Kidney epithelial cell (primary cell): ENCODE measurements at regions not wholly inside any gene's neighbourhood (a gene's known extent, or its start where the extent isn't known, plus 50 kb on each side); places are given as distances from the start of the nearest gene placed in this dataset.

ENCODE experiments used
- DNase-seq: peaks from one replicate; pipeline ENCODE4 v3.0.0-alpha.2; 2010; ENCODE audit warnings: low read depth
- H3K27me3 ChIP-seq: 2 replicates; pipeline ENCODE4 v1.6.0; 2011; ENCODE audit warnings: low read length; ENCODE audit not compliant: control insufficient read depth, insufficient read depth
- H3K36me3 ChIP-seq: 2 replicates; pipeline ENCODE4 v1.5.1; 2011; ENCODE audit warnings: low read length; ENCODE audit not compliant: control insufficient read depth, insufficient read depth
- H3K4me3 ChIP-seq: 2 replicates; pipeline ENCODE4 v1.5.1; 2011; ENCODE audit warnings: low read depth, mild to moderate bottlenecking, control low read depth, low read length
- TF ChIP-seq, protein P1 (sequence below): IDR thresholded peaks from 2 replicates; pipeline ENCODE4 v1.5.1; 2011; ENCODE audit warnings: mild to moderate bottlenecking, moderate library complexity, low read length, control low read depth, inconsistent platforms; ENCODE audit not compliant: insufficient read depth, poor library complexity, severe bottlenecking

DNA sequence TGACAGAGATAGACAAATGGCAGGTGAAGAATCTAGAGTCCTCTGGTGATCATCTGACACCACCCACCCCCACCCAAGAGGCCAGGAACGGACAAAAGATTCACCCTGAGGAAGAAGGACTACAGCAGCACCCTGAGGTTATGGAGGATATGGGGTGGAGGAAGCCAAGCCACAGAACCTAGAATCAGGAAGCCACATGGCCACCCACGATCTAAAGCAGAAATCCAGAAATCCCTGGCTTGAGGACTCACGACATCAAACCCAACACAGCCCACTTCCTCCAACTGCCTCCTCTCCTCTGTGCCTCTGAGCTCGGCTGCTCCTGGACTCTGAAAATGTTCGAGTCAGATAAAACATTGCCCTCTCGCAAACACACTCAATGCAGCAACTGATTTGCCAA lies 364.3 kb downstream of the SHANK2 start:
- Histone ChIP-seq H3K36me3 (no peaks in the 10 kb centered on the region), H3K27me3 (no peaks in the 10 kb centered on the region), H3K4me3 (no peak overlapping the region)
- no peak for DNase-seq
- TF ChIP-seq, protein P1, sequence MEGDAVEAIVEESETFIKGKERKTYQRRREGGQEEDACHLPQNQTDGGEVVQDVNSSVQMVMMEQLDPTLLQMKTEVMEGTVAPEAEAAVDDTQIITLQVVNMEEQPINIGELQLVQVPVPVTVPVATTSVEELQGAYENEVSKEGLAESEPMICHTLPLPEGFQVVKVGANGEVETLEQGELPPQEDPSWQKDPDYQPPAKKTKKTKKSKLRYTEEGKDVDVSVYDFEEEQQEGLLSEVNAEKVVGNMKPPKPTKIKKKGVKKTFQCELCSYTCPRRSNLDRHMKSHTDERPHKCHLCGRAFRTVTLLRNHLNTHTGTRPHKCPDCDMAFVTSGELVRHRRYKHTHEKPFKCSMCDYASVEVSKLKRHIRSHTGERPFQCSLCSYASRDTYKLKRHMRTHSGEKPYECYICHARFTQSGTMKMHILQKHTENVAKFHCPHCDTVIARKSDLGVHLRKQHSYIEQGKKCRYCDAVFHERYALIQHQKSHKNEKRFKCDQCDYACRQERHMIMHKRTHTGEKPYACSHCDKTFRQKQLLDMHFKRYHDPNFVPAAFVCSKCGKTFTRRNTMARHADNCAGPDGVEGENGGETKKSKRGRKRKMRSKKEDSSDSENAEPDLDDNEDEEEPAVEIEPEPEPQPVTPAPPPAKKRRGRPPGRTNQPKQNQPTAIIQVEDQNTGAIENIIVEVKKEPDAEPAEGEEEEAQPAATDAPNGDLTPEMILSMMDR: no peak

DNA sequence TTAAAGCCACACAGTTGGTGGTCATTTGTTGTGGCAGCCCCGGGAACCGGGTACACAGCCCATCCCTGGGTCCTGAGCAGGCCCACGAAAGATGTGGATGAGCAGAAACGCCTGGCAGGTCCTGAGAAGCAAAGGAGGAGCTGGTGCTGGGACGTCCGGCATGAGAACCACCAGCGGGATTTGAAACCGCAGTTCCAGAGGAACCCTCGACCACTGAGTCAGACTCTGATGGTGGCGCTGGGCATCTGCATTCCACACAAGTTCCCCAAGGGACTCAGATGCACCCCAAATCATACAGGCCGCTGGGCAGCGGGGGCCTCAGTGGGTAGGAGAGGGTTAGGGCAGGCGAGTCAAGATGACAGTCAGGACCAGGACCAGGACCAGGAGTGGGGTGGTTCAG lies 363.0 kb downstream of the SHANK2 start:
- Histone ChIP-seq H3K4me3 (no peak overlapping the region), H3K27me3 (no peaks in the 10 kb centered on the region), H3K36me3 (no peaks in the 10 kb centered on the region)
- no peak for DNase-seq
- TF ChIP-seq, protein P1: no peak

DNA sequence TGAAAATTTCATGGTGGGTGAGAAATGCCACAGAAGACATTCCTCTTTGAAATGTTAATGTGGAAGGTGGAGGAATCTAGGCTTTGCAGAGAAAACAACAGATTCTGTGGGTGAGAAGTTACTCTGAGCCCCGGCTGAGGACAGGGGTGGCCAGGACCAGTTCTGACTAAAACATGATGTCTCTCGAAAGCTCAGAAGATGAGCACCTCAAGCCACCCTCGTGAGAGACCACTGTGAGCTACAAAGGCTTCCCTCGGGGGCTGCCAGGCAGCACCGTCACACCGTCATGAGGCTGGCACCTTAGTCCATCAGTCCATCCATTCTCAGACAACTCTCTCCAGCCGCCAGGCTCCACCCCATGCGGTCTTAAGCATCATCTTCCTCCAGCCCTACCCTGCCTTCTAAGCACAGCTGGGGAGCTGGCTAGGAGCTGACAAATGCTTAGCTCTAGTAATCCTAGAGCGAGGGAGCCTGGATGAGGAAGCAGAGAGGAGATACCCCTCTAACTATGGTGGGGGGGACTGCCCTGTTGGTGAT lies 360.5 kb downstream of the SHANK2 start:
- H3K27me3 ChIP-seq: no peaks in the 10 kb centered on the region
- DNase-seq: no peak
- TF ChIP-seq, protein P1: no peak

DNA sequence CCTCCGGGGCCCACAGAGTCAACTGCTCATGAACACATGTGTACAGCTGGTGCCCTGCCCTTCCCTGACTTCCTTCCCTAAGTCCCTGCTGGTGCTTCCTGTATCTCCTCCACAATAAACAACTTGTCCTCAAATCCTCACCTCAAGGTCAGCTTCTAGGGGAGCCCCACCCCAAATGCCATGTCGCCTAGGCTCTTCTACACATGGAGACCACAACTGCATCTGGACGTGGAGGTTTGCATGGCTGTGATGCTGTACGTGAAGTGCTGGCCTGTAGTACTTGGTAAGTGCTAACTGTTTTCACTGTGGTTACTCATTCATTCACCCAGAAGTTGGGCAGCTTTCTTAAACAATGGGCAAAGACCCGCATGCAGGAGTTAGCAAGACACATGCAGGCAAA lies 359.5 kb downstream of the SHANK2 start:
- Histone ChIP-seq H3K36me3 (no peaks in the 10 kb centered on the region), H3K27me3 (no peaks in the 10 kb centered on the region), H3K4me3 (no peak overlapping the region)
- TF ChIP-seq, protein P1: no peak
- no peak for DNase-seq

More for the DNA sequence above, 360.5 kb downstream of the SHANK2 start:
- Histone ChIP-seq H3K36me3 (no peaks in the 10 kb centered on the region), H3K4me3 (no peak overlapping the region)

DNA sequence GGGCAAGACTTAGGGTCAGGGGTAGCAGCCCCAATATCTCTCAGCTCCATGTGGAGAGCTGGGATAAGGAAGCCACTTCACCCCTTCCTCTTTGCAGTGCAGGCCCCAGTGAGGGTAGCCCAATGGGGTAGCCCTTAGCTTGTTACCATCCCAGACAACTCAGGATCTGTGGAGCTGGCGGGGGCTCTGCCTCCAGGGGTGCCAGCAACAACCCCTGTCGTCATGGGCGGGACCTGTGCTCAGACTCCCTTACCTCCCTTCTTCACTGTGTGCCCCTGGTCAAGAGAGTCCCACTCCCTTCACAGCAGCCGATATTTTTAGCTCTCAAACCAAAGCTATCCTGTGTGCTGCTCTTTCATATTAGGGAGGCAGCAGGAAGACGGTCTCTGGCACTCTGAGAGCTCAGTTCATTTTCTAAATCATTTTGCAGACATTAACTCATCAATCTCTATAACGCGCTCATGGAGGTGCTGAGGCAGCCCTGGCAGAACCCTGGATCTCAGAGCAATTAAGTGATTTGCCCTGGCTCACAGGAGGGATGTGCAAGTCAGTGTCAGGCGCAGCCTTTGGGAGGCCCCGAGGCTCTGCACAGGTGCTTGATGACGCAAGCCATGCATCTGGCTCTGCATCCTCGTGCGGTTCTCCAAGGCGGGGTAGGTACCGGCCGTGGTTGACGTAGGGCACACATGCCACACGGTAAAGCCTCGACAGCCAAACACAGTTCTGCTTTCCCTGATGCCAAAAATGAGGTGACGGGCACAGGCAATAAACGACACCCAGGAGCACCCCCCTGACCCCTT lies 357.6 kb downstream of the SHANK2 start:
- TF ChIP-seq, protein P1: no peak
- DNase-seq: no peak
- H3K27me3 ChIP-seq: no peaks in the 10 kb centered on the region
- no peaks in the 10 kb centered on the region for H3K36me3 ChIP-seq
- no peak overlapping the region for H3K4me3 ChIP-seq

DNA sequence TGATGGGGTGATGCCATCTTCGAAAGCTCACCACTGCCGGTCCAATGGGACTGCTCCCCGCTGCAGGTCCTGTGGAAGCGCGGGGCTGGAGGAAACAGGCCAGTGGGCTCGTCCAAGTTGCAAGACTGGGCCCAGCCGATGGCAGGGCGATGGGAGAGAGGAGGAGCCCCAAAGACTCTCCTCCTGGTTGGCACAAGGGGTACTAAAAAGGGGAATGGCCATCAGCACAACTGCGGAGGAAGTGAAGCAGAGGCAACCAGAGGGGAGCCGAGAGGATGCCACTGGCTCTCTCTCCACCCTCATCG lies 357.1 kb downstream of the SHANK2 start:
- H3K27me3 ChIP-seq: no peaks in the 10 kb centered on the region
- TF ChIP-seq, protein P1: no peak
- no peak for DNase-seq
- H3K4me3 ChIP-seq: no peak overlapping the region
- no peaks in the 10 kb centered on the region for H3K36me3 ChIP-seq
